SU-DHL-6 (cell line): ENCODE measurements at regions not wholly inside any gene's neighbourhood (a gene's known extent, or its start where the extent isn't known, plus 50 kb on each side); places are given as distances from the start of the nearest gene placed in this dataset.
"Not testable (repeated sequence)": the region's sequence is repeated elsewhere in the genome, so short reads cannot be mapped to it uniquely, and the experiment has no call there.

Source experiments
- H2AFZ ChIP-seq: fragments of 200-600 bp; sonication (generic); 2 replicates; pipeline ENCODE4 v1.6.1; 2014; ENCODE audit warnings: low read depth, mild to moderate bottlenecking, moderate library complexity, mixed read lengths, antibody characterized with exemption, low read length; ENCODE audit not compliant: severe bottlenecking
- H3F3A ChIP-seq: fragments of 200-600 bp; shearing (Covaris generic); 2 replicates; pipeline ENCODE4 v1.6.0; 2016; ENCODE audit warnings: antibody characterized with exemption, mild to moderate bottlenecking; ENCODE audit not compliant: insufficient read depth
- H3K27ac ChIP-seq: fragments of 200-600 bp; sonication (generic); 2 replicates; pipeline ENCODE4 v1.5.1; 2016; ENCODE audit warnings: low read depth, mild to moderate bottlenecking, low read length, moderate library complexity, mixed read lengths
- H3K27me3 ChIP-seq: fragments of 200-600 bp; sonication (generic), shearing (Covaris generic); 2 replicates; pipeline ENCODE4 v1.6.0; 2014; ENCODE audit warnings: mild to moderate bottlenecking, low read length
- H3K36me3 ChIP-seq: fragments of 200-600 bp; sonication (generic); 2 replicates; pipeline ENCODE4 v1.6.1; 2014; ENCODE audit warnings: mild to moderate bottlenecking, low read length, mixed read lengths
- H3K4me2 ChIP-seq: fragments of 300-600, 200-600 bp; shearing (Covaris generic), sonication (generic); 2 replicates; pipeline ENCODE4 v1.6.0; 2014; ENCODE audit warnings: low read length, low read depth, mild to moderate bottlenecking; ENCODE audit not compliant: poor library complexity, severe bottlenecking
- H3K4me3 ChIP-seq: fragments of 200-600 bp; sonication (generic); 2 replicates; pipeline ENCODE4 v1.5.1; 2014; ENCODE audit warnings: antibody characterized with exemption, low read length, mild to moderate bottlenecking, mixed read lengths; ENCODE audit not compliant: insufficient read depth, poor library complexity, severe bottlenecking
- H3K79me2 ChIP-seq: fragments of 200-600 bp; sonication (generic); 2 replicates; pipeline ENCODE4 v1.6.1; 2014; ENCODE audit warnings: mild to moderate bottlenecking, low read length, moderate library complexity; ENCODE audit not compliant: insufficient read depth
- H3K9ac ChIP-seq: fragments of 200-600 bp; sonication (generic); 2 replicates; pipeline ENCODE4 v1.7.0; 2014; ENCODE audit warnings: mild to moderate bottlenecking, low read length
- H3K9me2 ChIP-seq: fragments of 200-600 bp; sonication (generic); replicated peaks from 2 replicates; pipeline ENCODE4 v1.6.1; 2014; ENCODE audit warnings: low read length; ENCODE audit not compliant: insufficient read depth
- H3K9me3 ChIP-seq: fragments of 200-600 bp; sonication (generic); 2 replicates; pipeline ENCODE4 v1.6.1; 2014; ENCODE audit warnings: low read length, mixed read lengths; ENCODE audit not compliant: insufficient read depth
- H4K20me1 ChIP-seq: fragments of 200-600 bp; sonication (generic); 2 replicates; pipeline ENCODE4 v1.6.1; 2014; ENCODE audit warnings: low read depth, mild to moderate bottlenecking, antibody characterized with exemption, low read length, moderate library complexity, mixed read lengths
- CTCF ChIP-seq: fragments of 200-600 bp; sonication (generic); IDR thresholded peaks from one replicate; pipeline ENCODE4 v1.5.1; 2017; ENCODE audit warnings: antibody characterized with exemption, mild to moderate bottlenecking, low read length, moderate library complexity; ENCODE audit not compliant: insufficient read depth, poor library complexity, severe bottlenecking
- EZH2phosphoT487 ChIP-seq: fragments of 200-600 bp; sonication (generic), shearing (Covaris generic); conservative IDR thresholded peaks from 2 replicates; pipeline ENCODE4 v1.6.1; 2018; ENCODE audit warnings: mild to moderate bottlenecking, antibody characterized with exemption, low read length, moderate library complexity, mixed read lengths

DNA sequence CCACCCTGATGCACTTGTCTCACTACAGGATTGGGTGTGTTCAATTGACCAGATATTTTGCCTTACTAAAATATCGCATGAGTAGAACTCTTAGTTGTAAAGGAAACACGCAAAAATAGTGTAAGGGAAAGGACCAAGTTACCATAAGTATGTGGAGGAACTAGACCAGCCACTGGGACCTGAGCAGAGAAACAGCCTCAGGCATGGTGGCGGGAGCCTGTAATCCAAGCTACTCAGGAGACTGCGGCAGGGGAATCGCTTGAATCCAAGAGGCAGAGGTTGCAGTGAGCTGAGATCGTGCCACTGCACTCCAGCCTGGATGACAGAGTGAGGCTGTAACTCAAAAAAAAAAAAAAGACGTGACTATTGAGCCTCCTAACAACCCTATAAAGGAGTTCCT is 117.9 kb upstream of the SPATA31C2 start:
- no peak overlapping the region for H2AFZ ChIP-seq
- no peak overlapping the region for H3K27ac ChIP-seq
- H3K36me3 ChIP-seq: no peaks in the 10 kb centered on the region
- no peaks in the 10 kb centered on the region for H3K9me2 ChIP-seq
- H3K9me3 ChIP-seq: no peaks in the 10 kb centered on the region; the same call in 1 of the 2 replicates
- no peak overlapping the region for H3K4me2 ChIP-seq
- H4K20me1 ChIP-seq: no peaks in the 10 kb centered on the region
- no peak for TF ChIP-seq CTCF
- TF ChIP-seq EZH2phosphoT487: no peak
- no peaks in the 10 kb centered on the region for H3K79me2 ChIP-seq
- H3K4me3 ChIP-seq: no peak overlapping the region
- no peaks in the 10 kb centered on the region for H3F3A ChIP-seq
- H3K27me3 ChIP-seq: no peaks in the 10 kb centered on the region
- H3K9ac ChIP-seq: no peak overlapping the region

- not testable (repeated sequence) for H3K27me3 ChIP-seq, H3K9ac ChIP-seq, H3K9me3 ChIP-seq, H2AFZ ChIP-seq, H3K9me2 ChIP-seq, H3K36me3 ChIP-seq, H3K27ac ChIP-seq, H3K4me2 ChIP-seq, H3K4me3 ChIP-seq, H3K79me2 ChIP-seq, H3F3A ChIP-seq, H4K20me1 ChIP-seq
These were observed 117.5 kb upstream of the SPATA31C2 start for GRCh38 chr9:88255806-88256205.

DNA sequence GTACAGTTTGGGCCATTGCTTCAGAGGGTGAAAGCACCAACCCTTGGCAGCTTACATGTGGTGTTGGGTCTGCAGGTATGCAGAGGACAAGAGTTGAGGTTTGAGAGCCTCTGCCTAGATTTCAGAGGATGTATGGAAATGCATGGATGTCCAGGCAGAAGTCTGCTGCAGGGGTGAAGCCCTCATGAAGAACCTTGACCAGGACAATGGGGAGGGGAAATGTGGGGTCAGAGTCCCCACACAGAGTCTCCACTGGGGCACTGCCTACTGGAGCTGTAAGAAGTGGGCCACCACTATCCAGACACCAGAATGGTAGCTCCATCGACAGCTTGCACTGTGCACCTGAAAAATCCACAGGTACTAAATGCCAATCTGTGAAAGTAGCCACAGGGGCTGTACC is 113.6 kb upstream of the SPATA31C2 start:
- H3K9me3 ChIP-seq: no peaks in the 10 kb centered on the region; the same call in 1 of the 2 replicates
- no peaks in the 10 kb centered on the region for H3K79me2 ChIP-seq
- no peaks in the 10 kb centered on the region for H3K36me3 ChIP-seq
- TF ChIP-seq CTCF (no peak), EZH2phosphoT487 (no peak)
- no peak overlapping the region for H3K4me2 ChIP-seq
- H3K9ac ChIP-seq: no peak overlapping the region
- H3K27me3 ChIP-seq: no peaks in the 10 kb centered on the region
- no peaks in the 10 kb centered on the region for H3K9me2 ChIP-seq
- H3K4me3 ChIP-seq: no peak overlapping the region
- H3F3A ChIP-seq: no peaks in the 10 kb centered on the region
- H2AFZ ChIP-seq: no peak overlapping the region
- no peaks in the 10 kb centered on the region for H4K20me1 ChIP-seq
- H3K27ac ChIP-seq: no peak overlapping the region

GRCh38 chr9:88243736-88244135 is 105.5 kb upstream of the SPATA31C2 start:
- no peak overlapping the region for H3K27ac ChIP-seq
- H3K9me2 ChIP-seq: no peaks in the 10 kb centered on the region
- no peak overlapping the region for H2AFZ ChIP-seq
- H3F3A ChIP-seq: no peaks in the 10 kb centered on the region
- no peak overlapping the region for H3K4me3 ChIP-seq
- no peak for TF ChIP-seq CTCF
- TF ChIP-seq EZH2phosphoT487: no peak
- H3K36me3 ChIP-seq: no peaks in the 10 kb centered on the region
- H3K4me2 ChIP-seq: no peak overlapping the region
- H3K79me2 ChIP-seq: no peaks in the 10 kb centered on the region
- no peaks in the 10 kb centered on the region for H3K9me3 ChIP-seq
- H3K27me3 ChIP-seq: no peaks in the 10 kb centered on the region
- no peak overlapping the region for H3K9ac ChIP-seq
- no peaks in the 10 kb centered on the region for H4K20me1 ChIP-seq
